ENCODE measurements at regions not wholly inside any gene's neighbourhood (a gene's known extent, or its start where the extent isn't known, plus 50 kb on each side); places are given as distances from the start of the nearest gene placed in this dataset.
A peak's percentile ranks its signal among the peaks of the same experiment; 100 is the strongest.

DNA sequence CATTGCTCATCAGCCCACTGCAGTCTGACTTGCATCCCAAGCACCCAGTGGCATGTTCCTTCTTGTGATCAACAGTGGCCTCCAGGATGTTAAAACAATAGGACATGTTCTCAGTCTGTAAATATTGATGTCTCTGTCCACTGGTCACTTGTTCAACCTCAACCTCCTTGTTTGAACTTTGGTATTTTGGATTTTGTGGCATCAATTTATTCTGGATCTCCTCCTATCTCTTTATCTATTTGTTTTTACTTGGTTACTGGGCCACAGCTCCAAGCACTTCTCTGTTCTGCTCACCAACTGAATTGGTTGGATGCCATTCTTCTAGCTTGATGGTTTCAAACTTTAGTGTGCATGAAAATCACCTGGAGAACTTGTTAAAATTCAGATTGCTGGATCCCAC is 1414.8 kb upstream of the CELF4 start:
- DNase-seq: no peak

DNA sequence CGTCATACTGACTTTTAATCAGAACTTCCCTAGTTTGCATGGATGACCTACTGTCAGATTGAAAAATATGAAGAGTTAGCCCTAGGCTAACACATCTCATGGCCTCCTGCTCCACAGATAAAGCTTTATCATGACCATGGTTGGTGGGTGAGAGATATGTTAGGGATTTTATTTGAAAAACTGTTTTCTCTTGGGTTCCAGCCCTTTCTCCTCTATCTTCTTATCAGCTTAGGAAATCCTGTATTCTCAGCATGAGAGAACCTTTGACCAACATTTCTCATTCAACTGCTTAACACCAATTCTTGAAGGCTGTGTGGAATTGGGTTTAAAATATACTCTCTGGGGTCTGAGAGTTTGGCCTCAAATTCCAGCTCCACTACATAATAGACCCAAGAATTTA is 1407.0 kb upstream of the CELF4 start:
- DNase-seq: no peak

DNA sequence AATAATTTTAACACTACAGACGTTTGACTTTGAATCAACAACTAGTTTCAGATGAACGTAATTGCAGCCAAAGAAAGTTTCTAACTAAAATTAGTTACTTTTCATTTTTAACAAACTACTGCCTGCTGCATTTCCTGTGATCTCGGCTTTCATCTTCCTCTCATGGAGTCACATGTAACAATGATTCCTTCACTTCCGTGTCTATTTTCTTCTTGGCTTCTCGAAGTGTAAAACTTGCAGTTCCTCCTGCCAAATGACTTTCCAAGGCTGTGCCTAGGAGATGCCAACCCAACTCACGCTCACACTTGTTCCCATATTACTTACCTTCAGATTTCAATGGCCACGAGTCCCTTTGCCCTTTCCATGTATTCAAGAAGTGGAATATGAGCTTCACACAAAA is 1406.3 kb upstream of the CELF4 start:
- no peak for DNase-seq

DNA sequence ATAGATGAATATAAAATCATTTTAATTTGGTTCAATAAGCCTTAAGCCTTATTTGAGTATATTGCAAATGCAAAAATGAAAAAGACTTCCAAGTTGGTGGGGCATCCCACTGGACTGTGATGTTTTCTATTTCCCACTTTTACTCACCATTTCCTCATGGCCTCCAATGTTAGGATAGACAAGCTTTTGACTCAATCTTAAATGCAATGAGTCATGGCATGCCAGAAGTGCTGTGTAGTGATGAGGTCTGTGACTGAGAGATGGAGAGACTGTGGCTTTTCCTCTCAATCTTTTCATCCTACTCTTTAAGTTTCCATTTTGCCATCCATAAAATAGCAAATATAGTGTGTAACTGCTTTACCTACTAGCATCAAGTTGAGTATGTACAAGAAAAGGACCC is 1401.2 kb upstream of the CELF4 start:
- DNase-seq: no peak

DNA sequence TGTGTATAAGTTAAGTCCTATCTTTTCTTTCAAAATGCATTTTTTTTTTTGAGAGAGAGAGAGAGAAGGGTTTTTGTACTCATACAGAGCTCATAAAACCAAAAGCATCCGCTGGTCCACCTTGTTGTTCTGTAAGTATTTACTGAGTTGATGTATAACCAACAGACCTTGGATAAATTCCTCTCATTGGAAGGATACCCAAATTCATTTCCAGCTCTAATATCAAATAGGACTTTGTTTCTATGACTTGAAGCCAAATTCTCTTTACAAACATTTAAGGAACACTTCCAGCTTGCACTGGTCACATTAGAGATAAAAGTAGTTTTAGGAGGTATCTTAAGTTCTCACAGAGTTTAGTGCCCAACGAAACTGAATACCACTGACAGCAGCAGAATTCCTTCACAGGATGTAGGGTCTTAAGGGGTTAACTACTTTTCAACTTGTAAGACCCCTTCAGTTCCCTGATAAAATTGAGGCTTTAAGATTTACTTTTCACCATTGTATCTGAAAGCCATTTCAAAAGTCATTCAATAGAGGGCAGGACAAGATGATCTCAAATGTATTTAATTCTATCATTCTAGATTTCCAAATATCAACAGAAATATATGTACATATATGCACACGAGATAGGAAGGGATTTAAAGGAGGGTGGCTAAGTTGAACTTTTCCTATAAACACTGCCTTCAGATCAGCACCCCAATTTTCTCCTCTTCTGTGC is 1398.5 kb upstream of the CELF4 start:
- no peak for DNase-seq

DNA sequence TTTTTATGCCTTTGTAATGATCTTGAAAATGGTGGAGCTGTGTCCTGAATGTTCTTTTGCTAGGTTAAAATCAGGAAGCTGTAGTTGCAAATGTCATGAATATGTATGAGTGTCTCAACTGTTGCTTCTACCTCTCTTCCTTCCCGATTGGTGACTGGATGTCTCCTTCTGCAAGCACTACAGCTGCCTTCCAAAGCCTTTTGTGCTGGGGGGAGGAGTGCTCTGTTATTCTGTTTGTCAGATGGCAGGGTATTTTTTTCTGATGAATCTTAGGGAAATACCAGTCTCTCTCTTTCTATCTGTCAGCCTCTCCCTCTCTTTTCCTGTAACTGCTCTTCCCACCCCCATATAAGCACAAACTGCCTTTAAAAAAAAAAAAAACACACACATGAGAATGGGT is 1396.3 kb upstream of the CELF4 start:
- DNase-seq: no peak

DNA sequence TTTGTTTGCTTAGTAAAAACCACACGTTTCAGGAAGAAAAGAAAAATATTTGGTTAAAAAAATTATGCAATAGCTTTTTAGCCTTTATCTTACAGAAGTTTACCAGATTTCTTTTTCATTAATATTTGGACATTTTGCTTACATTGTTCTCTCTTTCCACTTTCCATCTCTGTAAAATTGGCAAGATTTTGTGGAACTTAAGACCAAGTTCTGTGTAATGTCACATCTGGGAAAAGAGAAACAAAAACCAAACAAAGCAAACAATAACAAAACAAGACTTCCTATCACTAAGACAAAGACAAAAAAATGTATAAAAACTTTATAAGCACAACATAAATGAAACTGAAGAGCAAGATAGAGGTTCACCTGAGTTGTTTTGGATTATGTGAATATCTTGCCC is 1392.1 kb upstream of the CELF4 start:
- DNase-seq: no peak

DNA sequence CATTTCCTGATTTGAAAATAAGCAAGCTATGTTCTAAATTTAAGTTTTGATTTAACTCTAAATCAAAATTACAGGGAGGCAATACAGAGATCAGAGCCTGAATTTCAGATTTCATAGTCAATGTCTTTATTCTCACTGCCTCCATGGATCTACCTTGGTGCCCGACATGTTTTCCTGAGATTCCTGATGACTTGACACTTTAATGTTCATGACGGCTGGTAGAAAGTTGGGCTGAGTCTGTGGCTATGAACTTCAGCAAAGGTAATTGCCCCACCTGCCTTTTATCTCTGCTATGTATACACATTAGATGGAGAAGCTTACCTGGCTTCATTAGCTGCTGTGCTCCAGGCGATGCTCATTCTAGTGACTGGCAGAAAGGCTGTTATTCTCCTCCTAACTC is 1390.5 kb upstream of the CELF4 start:
- no peak for DNase-seq

DNA sequence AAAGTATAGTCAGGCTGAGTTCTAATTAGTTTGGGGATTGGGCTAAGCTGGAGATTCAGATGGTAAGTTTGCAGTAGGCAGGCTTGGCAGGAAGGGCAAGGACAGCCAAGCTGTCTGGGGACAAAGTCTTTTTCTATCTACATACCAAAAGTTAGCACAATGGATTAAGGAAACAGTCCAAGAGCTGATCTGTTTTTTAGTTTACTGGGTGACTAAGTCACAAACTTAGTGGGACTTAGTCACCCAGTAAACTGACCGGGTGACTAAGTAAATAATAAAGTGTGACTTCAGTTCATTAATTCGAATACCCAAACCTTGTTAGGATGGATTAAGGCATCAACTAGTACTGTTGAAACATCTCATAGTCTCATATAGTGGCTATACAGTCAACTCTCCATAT is 1386.0 kb upstream of the CELF4 start:
- DNase-seq: no peak

DNA sequence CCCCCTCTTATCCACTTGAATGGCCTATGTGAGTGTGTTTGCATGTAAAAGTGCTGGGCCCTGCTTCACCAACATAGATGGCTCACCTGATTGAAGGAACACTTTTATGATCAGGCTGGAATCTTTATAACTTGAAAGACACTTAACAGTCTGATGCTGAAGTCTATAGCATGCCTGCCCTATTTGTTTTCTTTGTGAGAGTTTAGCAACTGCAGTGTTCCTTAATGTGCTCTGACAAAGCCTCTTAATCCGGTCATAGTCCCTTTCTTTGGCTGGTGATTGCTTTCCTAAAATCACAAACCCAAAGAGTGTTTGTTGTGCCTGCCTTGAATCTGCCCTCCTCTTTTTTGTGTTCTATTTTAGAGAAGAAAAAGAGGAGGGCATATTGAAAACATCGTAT is 1382.8 kb upstream of the CELF4 start:
- no peak for DNase-seq

DNA sequence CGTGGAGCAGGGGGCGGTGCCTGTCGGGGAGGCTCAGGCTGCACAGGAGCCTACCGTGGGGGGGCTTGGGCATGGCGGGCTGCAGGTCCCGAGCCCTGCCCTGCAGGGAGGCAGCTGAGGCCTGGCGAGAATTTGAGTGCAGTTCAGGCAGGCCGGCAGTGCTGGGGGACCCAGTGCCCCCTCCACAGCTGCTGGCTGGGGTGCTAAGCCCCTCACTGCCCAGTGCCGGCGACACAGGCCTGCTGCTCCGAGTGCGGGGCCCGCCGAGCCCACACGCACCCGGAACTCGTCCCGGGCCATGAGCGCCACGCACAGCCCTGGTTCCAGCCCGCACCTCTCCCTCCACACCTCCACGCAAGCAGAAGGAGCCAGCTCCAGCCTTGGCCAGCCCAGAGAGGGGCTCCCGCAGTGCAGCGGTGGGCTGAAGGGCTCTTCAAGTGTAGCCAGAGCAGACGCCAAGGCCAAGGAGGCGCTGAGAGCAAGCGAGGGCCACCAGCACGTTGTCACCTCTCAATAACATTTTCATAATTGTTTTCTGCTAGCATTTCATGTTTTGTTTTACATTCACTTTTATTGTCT is 1378.9 kb upstream of the CELF4 start:
- no peak for DNase-seq

DNA sequence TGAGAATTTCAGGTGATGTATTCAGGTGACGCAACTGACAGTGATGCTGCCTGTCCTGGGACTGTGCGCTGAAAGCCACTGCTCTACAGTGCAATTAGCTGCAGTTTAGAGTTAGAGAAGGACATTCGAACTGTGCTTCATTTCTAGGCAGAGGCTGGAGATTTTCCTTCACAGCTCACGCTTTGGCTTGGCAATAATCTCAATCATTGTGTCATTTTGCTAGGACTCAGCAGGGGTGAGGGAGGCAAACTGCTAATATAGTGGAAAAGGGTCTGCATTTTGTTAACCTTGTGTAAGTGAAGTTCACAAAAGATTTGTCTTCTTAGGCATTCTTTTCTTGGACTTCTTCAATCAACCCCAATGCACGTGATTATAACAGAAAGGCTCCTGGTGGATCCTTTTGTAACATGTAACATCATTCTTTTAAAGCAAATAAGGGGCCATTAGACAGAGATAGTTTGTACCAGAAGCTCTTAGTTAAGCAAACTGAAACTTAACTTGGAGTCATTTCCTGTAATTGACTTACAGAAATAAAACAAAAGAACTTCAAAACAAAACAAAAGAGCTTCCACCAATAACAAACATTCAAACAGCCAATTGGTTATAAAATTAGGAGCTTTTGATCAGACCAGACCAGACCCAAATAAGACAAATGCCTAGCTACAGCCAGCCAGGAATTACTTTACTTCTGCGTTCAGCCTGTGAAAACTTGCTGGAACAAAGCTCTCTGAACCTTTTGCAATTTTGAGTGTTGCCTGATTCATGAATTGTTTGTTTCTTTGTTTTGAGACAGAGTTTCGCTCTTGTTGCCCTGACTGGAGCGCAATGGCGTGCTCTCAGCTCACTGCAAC is 1376.3 kb upstream of the CELF4 start:
- DNase-seq: no peak

DNA sequence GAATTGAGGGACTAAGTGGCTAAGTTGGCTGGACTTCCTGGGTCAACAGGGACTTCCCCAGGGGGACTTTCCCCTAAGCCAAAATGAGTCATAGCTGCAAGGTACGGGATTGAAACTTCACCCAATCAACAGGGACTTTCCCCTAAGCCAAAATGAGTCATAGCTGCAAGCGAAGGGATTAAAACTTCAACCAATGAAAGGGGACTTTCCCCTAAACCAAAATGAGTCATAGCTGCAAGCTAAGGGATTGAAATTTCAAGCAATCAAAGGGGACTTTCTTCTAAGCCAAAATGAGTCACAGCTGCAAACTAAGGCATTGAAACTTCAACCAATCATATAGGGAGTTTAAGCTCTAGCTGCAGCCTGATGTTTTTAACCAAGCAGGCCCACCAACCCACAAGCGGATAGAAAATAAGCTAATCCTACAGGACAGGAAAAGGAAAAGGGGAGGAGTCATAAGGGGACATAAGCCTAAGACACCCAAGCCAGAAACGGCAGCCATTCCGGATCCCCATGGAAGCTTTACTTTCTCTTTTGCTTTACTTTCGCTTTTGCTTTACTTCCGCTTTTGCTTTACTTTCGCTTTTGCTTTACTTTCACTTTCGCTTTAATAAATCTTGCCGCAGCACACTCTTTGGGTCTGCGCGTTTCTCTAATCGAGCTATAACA is 1375.4 kb upstream of the CELF4 start:
- peak; percentile 51 to 56 for DNase-seq

DNA sequence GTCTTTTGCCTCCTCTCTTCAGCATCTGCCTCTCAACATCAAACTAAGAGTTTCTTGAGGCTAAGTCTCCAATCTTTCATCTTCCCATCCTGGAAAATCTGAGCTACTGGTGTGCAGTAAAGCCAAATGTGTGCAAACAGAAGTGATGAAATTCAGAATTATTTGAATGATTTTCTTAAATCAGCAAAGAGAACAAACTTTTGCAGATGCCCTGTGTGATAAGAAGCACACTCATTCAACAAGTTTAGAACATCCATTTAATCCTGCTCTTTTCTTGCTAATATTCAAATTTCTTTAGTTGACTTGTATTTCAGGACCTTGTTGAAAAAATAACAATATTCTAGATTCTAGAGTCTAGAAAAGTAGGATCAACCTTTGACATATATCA is 1374.9 kb upstream of the CELF4 start:
- DNase-seq: no peak

DNA sequence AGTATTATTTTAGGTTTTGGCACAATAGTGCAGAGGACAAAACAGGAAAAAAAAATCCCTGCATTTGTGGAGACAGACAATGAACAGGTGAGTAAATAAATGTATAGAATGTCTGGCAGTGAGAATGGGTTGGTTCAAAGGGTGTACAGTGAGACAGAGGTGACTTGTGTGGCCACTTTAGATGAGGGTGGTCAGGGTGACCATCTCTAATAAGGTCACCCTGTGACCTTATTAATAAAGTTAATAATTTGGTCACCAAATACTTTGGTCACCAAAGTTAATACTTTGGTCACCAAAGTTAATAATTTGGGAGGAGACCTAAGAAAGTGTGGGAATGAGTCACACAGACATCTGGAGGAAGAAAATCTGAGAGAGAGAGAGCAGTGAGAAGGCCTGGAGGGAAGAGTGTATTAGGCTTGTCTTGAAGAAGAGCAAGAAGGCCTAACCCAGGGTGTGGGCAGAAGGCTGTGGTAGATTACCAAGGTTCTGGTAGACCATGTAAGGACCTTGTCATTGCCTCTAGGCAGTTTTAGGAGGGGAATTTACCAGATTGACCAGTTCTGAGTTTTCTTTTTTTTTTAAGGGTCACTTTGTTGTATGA is 1368.4 kb upstream of the CELF4 start:
- no peak for DNase-seq

DNA sequence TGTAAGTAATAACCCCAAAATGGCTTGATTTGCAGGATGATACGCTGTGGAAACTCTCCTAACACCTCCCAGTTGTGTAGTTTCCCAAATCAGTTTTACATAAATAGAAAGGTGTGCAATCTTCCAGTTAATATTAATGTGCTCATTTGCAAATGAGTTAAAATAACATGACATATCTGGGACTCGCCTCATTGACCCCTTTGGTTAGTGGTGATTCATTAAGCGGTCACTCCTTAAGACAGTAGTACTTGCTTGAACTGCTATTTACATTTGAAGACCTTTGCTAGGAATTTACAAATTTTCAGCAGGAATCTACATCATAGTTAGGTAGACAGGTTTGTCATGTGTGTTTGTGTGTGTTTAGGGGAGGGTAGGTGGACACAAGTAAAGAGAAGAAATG is 1367.7 kb upstream of the CELF4 start:
- DNase-seq: no peak

DNA sequence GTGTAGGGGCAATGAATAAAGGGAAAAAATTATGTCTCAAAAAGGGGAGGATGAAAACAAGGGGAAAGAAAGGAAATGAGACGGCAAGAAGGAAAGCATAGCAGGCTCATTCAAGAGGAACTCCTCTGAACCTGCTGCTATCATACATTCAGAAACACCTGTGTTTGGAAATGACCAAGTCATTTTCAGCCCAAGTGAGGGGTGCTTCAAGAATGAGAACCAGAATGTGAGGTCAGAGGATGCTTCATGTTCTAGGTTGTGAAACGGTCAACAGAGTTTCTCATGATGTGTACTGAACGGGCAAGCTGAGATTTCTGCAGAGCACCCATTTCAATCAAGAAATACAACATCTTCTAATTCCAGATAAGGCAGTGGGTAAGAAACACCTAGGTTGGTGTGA is 1367.2 kb upstream of the CELF4 start:
- no peak for DNase-seq

DNA sequence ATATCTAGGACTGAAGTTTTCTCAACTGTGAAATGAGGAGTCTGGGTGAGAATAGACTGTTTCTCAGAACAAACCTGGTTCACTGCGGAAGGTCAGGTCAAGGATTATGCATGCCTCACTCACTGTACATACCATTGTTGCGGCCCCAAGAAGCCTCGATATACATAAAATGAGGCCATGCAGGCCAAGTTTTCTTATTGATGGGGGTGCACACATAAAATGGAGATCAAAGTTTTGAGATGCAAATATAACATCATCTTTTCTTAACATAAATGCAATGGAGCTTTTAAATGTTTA is 1366.1 kb upstream of the CELF4 start:
- DNase-seq: no peak

DNA sequence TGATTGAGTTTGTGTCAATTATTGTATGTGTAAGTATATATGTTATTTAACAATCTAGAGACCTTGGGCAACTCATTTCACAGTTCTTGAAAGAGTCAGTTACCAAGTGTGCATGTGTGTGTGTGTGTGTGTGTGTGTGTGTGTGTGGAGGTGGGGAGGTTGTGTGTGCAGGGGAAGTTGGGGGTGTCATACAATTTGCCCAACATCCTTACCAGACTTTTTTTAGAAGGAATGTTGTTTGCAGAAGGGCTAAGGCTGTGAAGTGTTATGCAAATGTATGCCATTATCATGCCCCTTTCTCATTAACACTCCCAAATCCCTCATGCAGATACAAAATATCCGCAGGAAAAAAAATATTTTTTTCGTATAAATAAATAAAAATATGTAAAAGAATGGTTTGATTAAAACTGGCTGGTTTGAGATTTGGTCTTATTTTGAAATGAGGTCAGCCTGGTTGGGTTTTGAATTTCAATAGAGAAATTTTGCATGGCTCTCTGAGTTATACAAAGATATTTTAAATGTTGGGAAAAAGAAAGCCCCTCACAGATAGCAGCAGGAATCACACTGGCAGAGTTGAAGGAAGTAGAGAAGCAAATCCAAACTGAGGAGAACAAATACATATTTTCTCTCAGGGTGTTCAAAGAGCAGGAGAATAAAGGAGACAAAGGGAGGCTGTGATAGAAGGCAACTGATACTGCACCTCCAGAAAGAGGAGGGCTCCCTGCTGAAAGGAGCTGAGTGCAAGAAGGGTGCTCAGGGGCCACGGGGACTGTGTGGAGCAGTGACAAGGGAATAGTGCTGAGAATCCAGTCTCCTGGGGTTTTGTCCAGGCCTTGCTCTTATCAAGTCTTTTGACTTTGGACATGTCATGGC is 1365.5 kb upstream of the CELF4 start:
- no peak for DNase-seq

DNA sequence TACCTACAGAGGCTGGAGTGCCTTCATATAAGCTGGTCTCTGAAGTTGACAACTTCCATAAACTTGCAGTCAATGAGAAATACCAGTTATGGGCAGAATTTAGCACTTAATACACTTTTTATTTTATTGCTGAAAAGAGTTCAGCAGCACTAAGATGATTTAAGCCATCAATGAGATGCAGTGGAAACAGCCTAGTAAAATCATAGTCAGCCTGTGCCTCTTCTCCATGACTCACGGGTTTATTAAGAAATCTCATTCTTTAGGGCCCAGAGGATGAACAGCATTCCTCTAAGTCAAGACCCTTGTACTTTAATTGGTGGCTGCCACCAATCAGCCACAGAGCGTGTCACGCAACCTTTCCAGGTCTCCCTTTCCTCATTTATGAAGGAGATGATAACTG is 1357.9 kb upstream of the CELF4 start:
- no peak for DNase-seq

DNA sequence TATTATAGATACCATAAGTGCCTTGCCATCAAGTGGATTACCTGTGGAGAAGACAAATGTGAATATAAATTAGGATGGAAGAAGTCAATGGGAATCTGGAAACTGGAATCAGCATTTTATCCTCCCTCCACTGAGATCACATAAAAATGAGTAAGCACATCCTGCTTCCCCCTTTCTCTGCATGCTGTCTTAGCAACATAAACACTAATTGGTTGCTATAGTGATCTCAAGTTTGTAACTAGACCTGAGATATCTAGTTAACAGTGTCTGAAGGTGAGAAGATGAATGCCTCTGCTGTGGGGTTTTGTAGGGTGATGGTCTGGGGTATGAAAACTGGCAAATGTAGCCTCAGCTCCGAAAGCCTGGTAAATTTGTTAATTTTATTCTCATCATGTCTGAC is 1357.5 kb upstream of the CELF4 start:
- DNase-seq: no peak

DNA sequence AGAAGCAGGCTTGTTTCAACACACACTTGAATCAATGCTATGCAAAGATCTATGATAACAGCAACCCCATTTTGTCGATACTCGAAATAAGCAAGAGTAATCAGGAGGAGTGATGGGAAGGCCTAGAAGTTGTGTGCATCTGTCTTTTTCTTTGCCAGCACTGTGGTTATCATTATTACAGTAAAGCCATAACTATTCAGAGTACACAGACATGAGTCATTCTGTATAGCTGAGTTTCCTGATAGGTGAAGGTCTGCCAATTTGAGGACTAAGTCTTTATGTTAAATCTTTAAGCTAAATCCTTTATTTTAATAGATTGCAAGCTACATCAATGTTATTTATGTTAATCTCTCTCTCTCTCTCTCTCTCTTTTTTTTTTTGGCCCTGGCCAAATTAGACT is 1344.4 kb upstream of the CELF4 start:
- no peak for DNase-seq

DNA sequence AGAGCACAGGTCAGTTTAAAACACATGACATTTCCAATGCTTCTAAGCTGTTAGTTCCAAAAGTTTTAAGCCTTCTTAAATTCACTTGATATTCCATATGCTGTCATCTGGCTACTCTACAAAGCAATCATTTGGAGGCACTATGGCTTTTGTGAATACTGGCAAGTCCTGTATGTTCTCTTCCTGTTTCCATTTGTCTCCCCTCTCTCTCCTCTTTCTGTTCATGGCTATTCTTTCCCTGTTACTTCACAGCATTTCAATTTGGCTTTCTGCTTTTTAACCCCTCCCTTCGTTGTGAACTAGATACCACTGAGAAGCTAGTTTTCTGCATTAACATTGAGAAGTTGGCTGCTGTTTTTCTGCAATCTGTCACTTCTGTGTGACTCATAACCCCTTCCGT is 1337.2 kb upstream of the CELF4 start:
- DNase-seq: no peak
